ENCODE measurements at regions not wholly inside any gene's neighbourhood (a gene's known extent, or its start where the extent isn't known, plus 50 kb on each side); places are given as distances from the start of the nearest gene placed in this dataset.
"Not testable (repeated sequence)": the region's sequence is repeated elsewhere in the genome, so short reads cannot be mapped to it uniquely, and the experiment has no call there.

DNA sequence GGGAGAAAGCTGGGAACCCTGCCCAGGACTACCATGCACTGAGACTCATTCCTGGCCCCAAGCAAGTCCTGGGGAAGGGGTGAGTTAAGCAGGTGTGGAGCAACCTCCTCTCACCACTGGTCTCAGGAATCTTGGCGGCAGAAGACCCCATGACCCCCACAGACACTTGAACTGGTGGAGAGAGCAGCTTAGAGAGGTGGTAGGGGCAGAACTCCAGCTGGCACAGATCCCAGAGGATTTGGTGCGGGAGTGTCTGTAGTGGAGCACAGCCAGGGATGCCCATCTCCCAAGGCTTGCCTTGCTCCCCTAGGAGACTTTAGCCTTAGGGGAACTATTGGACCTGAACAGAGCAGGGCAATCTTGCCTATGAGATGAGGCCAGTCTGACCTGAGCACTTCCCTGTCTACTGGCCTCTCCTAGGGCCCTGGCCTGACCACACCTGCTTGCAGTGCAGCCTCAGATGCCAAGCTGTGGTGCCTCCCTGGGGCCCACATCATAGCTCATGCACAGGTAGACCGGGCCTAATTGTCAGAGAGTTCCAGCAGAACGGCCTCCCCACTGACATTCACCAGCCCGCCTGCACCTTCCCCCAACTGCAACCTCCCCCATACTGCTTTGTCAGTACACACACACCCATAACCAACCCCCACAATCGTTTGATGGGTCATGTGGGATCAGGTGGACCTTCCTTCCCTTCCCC lies 78.0 kb downstream of the NAA11 start:
- TF ChIP-seq, protein P1, sequence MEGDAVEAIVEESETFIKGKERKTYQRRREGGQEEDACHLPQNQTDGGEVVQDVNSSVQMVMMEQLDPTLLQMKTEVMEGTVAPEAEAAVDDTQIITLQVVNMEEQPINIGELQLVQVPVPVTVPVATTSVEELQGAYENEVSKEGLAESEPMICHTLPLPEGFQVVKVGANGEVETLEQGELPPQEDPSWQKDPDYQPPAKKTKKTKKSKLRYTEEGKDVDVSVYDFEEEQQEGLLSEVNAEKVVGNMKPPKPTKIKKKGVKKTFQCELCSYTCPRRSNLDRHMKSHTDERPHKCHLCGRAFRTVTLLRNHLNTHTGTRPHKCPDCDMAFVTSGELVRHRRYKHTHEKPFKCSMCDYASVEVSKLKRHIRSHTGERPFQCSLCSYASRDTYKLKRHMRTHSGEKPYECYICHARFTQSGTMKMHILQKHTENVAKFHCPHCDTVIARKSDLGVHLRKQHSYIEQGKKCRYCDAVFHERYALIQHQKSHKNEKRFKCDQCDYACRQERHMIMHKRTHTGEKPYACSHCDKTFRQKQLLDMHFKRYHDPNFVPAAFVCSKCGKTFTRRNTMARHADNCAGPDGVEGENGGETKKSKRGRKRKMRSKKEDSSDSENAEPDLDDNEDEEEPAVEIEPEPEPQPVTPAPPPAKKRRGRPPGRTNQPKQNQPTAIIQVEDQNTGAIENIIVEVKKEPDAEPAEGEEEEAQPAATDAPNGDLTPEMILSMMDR (IDR thresholded peaks at IDR 0.05) = no peak
- no peaks in the 10 kb centered on the region for H3K9me3 ChIP-seq
- H3K36me3 ChIP-seq = no peaks in the 10 kb centered on the region
- no peaks in the 10 kb centered on the region for H3K4me1 ChIP-seq
- intact Hi-C loops (cut with DNase I) = no loop called here
- no peak overlapping the region for H3K4me3 ChIP-seq
- DNase-seq (ENCODE audit: low spot score in 2 of 2) = no peak
- no peaks in the 10 kb centered on the region for H3K27me3 ChIP-seq
- no peak overlapping the region for H3K27ac ChIP-seq

DNA sequence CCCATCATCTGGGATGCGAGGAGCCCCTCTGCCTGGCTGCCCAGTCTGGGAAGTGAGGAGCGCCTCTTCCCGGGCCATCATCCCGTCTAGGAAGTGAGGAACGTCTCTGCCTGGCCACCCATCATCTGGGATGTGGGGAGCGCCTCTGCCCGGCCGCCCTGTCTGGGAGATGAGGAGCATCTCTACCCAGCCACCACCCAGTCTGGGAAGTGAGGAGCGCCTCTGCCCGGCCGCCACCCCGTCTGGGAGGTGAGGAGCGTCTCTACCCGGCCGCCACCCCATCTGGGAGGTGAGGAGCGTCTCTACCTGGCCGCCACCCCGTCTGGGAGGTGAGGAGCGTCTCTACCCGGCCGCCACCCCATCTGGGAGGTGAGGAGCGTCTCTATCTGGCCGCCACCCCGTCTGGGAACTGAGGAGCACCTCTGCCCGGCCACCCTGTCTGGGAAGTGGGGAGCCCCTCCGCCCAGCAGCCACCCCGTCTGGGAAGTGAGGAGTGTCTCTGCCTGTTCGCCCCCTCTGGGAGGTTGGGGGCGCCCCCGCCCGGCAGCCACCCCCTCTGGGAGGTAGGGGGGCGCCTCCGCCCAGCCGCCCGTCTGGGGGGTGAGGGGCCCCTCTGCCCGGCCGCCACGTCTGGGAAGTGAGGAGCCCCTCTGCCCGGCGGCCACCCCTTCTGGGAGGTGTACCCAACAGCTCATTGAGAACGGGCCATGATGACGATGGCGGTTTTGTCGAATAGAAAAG lies 80.5 kb downstream of the NAA11 start:
- H3K4me1 ChIP-seq; H3K27ac ChIP-seq; H3K4me3 ChIP-seq; H3K36me3 ChIP-seq; H3K9me3 ChIP-seq; DNase-seq (ENCODE audit: low spot score in 2 of 2); H3K27me3 ChIP-seq; intact Hi-C loops (cut with DNase I): not testable (repeated sequence)

DNA sequence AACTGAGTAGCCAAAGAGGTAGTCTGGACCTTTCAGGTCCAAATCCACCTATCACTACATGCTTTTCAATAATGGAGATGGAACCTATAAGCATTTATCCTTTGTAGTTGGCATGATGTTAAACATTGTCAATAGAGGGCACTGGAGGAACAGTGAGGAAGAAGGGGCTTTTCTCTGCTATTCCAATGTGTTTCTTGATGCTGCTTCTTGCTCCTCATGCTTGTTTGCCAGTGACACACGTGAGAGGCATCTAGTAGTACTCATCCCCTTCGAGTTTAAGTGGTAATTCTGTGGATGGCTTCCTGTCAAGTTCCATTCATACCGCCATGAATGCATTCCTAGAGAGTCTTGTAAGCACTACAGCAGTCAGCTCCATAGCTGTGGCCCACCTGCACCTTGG lies 84.0 kb downstream of the NAA11 start:
- intact Hi-C loops (cut with DNase I) = no loop called here
- Histone ChIP-seq H3K4me3 (no peak overlapping the region), H3K4me1 (no peaks in the 10 kb centered on the region), H3K36me3 (no peaks in the 10 kb centered on the region), H3K9me3 (no peaks in the 10 kb centered on the region), H3K27ac (no peak overlapping the region), H3K27me3 (no peaks in the 10 kb centered on the region)
- TF ChIP-seq, protein P1 (IDR thresholded peaks at IDR 0.05) = no peak
- DNase-seq (ENCODE audit: low spot score in 2 of 2) = no peak

DNA sequence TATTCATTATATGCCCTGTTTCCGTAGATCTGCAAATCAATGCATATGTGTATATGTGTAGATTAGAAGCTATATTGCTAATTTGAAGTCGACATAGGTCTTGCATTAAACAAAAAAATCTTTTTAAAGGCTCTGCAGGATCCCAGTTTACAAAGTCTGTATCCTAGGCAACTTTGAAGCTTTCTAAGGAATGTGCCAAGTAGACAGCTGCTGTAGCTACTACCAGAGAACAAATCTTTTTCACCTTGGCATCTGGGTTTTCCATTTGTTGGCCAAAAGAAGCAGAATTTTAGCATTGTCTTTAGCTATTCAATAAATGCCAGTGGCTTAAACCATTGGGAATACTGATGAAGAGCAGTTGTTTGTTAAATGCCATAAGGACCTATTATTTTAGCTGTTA lies 88.0 kb downstream of the NAA11 start:
- intact Hi-C loops (cut with DNase I) = no loop called here
- TF ChIP-seq, protein P1 (IDR thresholded peaks at IDR 0.05) = no peak
- no peak for DNase-seq (ENCODE audit: low spot score in 2 of 2)
- no peaks in the 10 kb centered on the region for H3K4me1 ChIP-seq
- no peak overlapping the region for H3K4me3 ChIP-seq
- H3K36me3 ChIP-seq = no peaks in the 10 kb centered on the region
- H3K27me3 ChIP-seq = no peaks in the 10 kb centered on the region
- no peaks in the 10 kb centered on the region for H3K9me3 ChIP-seq
- H3K27ac ChIP-seq = no peak overlapping the region

DNA sequence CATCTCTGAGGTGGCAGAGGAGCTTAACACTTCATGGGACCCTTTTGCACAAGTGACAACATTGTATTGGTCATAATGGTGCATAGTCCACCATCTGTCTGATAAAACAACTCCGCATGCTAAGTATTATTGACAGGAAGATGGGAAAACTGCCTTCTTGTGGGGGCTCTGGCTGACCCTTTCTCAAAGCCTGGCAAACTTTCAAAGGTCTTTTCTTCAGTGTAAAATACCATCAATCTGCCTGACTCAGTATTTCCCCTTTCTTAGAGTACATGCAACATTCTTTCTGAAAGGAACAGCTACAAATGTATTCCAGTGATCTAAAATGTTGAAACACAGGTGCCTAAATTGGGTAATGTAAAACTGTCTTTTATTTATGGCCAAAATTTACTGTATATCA lies 89.1 kb downstream of the NAA11 start:
- TF ChIP-seq, protein P1 (IDR thresholded peaks at IDR 0.05) = no peak
- Histone ChIP-seq H3K4me1 (no peaks in the 10 kb centered on the region), H3K27me3 (no peaks in the 10 kb centered on the region), H3K4me3 (no peak overlapping the region), H3K27ac (no peak overlapping the region), H3K36me3 (no peaks in the 10 kb centered on the region), H3K9me3 (no peaks in the 10 kb centered on the region)
- intact Hi-C loops (cut with DNase I) = no loop called here
- DNase-seq (ENCODE audit: low spot score in 2 of 2) = no peak

DNA sequence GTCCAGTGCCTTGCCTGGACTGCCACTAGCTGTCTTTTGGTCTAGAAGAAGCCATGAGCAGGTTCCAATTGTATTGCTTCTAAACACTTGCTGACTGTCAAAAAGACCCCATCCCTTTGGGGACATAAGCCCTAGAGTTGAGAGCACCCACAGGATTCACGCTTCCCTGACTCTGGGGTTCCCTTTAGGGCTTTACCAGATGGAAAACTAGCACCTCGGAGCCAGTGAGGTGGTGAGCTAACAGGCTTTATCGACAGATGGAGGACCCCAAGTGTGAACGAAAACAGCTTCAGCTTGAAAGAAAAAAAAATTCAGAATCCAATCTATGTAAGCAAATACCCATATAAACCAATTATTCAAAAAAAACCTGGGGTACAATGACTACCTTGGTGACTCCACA lies 90.8 kb downstream of the NAA11 start:
- no peak for DNase-seq (ENCODE audit: low spot score in 2 of 2)
- Histone ChIP-seq H3K4me1 (no peaks in the 10 kb centered on the region), H3K4me3 (no peak overlapping the region), H3K27me3 (no peaks in the 10 kb centered on the region), H3K36me3 (no peaks in the 10 kb centered on the region), H3K9me3 (no peaks in the 10 kb centered on the region), H3K27ac (no peak overlapping the region)
- TF ChIP-seq, protein P1 (IDR thresholded peaks at IDR 0.05) = no peak
- intact Hi-C loops (cut with DNase I) = no loop called here

All from ascending aorta (tissue), 2 donors.